Esophagus mucosa (tissue), 1 donor: ENCODE measurements at regions not wholly inside any gene's neighbourhood (a gene's known extent, or its start where the extent isn't known, plus 50 kb on each side); places are given as distances from the start of the nearest gene placed in this dataset.
"Not testable (repeated sequence)": the region's sequence is repeated elsewhere in the genome, so short reads cannot be mapped to it uniquely, and the experiment has no call there.

Experiments
- ATAC-seq: fragments of 200-7000 bp; cut with Tn5 transposase; one replicate; pipeline ENCODE4 v1.9.1; 2020
- donor health status: DM: yes; HTN: yes; CAD: no.

DNA sequence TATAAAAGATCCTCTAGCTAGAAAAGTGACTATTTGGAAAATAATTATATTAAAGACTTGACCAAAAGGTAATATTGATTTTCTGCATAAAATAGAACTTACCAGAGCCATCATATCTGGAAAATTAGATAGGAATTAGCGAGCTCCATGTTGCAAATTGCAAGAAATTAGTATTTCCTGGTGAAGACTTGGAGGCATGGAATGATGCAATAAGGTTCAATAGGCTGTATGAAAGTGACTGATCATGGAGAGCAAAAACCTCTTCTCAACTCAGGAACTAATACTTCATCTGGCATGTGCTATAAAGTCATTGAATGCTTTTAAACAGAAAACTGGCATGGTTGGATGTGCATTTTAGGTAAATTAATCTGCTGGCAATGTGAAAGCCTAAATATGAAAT lies 66.3 kb upstream of the UFM1 start:
- ATAC-seq = no peak

DNA sequence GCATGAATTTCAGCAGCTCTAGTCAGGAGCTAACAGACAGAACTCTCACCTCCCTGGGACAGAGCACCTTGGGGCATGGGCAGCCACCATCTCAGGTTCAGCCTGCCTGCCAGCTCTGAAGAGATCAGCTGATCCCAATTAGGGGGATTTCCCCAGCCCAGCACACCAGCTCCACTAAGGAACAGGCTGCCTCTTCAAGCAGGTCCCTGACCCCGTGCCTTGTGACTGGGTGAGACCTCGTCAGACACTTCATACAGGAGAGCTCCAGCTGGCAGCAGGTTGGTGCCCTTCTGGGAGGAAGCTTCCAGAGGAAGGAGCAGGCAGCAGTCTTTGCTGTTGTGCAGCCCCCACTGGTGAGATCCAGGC lies 84.5 kb upstream of the UFM1 start:
- no peak for ATAC-seq

DNA sequence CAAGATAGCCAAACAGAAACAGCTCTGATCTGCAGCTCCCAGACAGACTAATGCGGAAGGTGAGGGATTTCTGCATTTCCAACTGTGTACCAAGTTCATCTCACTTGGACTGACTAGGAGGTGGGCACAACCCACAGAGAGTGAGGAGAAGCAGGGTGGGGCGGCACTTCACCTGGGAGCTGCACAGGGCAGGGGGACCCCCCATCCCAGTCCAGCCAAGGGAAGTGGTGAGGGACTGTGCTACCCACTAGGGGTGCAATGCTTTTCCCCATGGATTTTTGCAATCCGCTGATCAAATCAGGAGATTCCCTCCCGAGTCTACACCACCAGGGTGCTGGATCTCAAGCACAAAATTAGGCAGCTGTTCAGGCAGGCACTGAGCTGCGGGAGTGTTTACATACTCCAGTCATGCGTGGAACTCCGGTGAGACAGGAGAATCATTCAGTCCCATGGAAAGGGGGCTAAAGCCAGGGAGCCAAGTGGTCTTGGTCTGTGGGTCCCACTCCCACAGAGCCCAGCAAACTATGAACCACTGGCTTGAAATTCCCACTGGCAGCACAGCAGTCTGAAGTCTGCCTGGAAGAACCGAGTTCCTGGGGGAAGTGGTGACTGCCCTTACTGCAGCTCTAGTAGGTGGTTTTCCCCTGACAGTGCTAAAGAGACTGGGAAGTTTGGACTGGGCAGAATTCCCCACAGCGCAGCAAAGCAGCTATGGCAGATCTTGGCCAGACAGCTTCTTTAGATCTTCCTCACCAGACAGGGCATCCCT lies 85.1 kb upstream of the UFM1 start:
- ATAC-seq = no peak

DNA sequence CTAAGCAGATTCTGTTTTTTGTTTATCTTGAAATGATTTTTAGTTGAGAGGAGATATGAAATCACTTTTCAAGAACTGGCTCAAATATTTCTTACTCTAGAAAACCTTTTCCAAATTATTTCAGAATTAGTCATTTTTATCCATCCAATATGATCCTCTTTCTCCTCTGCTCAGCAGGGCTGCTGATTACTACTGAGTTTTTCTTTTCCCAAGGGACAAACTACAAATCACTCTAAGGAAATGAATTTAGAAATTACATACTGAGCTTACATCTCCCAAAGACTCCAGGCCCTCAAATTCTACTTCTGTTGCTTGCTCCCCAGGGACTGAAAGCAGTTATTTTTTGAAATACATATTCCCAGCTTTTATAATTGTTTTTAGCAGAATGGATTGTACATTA lies 87.4 kb upstream of the UFM1 start:
- ATAC-seq = no peak

DNA sequence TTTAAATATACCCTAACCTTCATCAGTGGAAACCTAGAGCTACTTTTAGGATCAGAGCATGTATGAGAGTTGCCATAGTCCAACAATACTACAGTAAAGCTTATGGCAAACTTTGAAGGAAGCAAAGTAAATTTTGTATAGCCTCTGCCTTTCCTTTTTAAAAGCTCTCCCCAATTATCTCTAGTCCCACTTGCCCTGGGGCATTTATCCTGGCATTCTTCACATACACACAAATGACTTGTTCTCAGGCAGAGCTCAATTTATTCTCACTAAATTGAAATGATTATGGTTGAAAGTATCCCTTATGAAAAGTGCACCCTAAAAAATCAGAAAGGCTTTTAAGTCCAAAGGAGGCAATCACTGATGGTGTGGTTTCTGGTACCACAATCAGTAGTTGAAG lies 94.1 kb upstream of the UFM1 start:
- no peak for ATAC-seq

DNA sequence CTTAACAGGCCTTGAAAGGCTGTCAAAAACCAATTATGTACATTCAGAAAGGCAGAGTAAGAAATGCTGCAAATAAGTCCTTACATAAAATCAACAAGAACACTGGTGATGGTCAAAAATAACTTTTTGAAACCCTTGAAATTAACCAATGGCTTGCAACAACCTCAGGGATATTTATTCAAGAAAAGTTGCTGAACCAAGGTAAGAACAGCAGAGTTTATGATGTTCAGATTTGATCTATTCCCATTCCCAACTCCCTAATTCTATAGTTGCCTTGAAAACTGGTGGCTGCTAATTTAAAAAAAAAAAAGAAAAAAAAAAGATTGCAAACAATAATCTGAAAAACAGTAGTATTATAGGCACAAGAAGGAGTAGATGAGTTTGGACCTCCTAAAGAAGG lies 109.8 kb upstream of the UFM1 start:
- no peak for ATAC-seq

DNA sequence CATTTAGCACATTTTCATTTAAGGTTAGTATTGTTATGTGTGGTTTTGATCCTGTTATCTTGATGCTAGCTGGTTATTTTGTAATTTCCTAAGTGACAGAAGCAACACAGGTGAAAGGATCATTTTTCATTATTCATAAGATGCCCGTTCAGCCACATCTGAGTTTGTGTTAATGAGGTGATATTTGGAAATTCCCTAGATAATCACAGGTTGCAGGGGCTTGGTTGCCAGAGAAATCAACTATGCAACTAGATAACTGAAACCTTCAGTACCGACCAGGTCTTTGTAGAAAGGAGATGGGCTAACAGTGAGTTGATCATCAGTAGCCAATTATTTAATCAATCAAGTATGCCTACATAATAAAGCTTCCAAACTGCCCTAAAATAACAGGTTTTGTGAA lies 121.3 kb upstream of the UFM1 start:
- no peak for ATAC-seq

DNA sequence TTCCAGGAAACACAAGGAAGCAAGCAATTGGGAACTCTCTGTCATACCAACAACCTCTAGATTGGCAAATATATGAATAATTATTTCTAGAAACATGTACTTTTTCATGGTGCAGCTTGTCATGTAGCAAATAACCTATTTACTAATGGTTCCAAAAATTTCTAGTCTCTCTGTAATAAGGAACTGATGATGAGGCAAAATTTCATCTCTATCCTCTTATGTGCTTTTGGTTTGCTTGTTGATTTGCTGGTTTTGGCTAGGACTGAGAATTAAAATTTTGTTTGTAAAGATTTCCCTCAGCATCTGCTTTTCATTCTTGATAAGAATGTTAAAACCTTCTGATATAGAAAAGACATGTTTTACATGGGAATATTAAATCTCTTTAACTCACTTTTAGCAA lies 123.2 kb upstream of the UFM1 start:
- ATAC-seq = no peak

DNA sequence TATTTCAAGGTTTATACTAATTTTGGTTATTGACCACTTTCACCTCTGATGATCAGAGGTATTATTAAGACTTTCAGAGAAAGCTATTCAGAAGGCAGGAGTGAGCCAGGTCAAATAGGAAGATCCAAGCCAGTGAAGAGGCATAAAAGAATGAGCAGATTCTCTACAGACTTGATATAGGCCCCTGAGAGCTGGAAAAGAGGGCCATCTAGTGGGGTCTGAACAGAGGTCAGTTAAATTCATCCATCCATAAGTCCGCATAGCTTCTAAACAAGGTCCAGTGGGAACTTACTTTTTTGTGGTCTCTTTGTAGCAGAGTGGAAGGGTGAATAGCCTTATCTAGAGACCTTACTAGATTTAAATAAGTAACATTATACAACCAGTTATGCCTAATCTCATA lies 126.6 kb upstream of the UFM1 start:
- no peak for ATAC-seq

DNA sequence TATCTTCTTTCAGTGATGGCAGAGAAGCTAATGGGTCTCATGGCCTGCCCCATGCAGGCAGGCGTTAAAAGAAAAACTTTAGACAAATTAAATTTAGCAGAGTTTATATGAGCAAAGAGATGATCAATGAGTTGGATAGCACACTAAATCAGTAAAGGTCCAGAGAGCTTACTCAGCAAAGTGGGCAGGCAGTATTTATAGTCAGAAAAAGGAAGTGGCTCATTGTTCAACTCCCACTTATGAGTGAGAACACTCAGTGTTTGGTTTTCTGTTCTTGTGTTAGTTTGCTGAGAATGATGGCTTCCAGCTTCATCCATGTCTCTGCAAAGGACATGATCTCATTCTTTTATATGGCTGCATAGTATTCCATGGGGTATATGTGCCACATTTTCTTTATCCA lies 128.5 kb upstream of the UFM1 start:
- not testable (repeated sequence) for ATAC-seq

DNA sequence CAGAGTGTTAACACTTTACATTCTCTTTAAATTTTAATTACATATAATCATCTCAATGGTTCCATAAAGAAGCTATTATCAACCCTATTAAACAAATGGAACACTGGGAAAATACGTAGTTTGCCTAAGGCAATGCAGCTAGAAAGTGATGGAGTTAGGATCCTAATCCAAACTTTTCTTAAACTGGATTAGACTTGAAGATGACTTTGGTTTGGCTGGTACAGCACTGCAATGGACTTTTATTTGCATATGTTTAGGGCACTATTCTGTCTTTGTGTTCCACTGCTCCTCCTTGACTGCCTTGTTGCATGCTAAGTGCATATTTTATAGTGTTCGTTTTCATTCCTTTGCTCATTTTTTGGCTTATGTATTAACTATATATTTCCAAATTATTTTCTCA lies 133.5 kb upstream of the UFM1 start:
- no peak for ATAC-seq

DNA sequence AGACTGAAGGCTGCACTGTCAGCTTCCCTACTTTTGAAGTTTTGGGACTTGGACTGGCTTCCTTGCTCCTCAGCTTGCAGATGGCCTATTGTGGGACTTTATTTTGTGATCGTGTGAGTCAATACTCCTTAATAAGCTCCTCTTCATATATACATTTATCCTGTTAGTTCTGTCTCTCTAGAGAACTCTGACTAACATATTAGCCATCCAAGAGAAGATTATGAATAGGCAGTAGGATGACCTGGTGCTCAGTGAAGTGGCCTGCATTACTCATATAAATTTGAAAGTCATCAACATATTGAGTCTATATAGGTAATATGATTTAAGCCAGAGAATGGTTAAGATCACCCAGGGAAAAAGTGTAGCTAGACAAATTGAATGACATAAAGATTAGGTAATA lies 136.3 kb upstream of the UFM1 start:
- peak; percentile 72 for ATAC-seq

DNA sequence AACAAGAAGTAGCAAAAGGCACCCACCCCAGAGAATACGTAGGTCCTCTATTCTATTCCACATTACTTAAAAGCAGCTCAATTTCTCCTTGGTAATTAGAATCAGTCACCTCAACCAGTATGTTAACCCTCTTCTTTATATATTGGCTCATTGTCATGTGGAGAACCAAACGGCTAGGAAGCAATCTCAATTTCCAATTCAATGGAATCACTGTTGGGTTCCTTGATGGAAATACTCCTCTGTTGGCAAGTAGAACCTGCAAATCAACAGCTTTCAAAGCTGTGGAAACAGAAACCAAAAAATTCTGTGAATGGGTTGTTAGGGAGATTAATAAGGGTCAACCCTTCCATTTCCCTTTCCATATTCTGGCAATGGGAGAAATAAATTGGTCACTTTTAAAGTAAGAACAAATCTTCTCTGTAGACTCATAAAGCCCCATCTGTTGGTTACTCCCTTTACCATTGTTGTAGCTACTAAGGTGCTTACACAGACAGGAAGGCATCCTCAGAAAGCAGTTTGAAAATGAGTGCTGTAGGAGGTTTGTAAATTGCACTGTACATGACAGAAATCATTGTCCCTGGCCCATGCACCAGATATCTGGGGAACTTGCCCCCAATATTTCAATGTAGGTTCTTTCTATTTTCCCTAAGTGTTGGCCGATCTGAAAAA lies 138.6 kb upstream of the UFM1 start:
- no peak for ATAC-seq

DNA sequence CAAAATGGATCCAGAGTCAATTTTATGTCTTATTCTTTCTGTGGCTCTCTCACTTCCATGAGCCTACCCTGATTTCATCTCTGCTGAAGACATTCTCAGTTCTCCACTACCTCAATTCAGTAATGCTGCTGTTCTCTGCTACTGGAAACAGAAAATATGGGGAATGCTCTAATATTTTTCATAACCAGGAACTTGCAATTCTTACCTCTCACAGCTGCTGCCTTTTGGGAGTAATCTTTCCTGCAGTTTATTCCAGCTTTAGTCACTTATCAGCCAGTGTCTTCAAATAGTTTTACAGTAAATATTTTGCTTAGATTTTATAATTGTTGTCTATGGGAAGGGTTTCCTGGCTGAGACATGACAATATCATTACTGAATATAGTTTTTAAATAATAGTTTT lies 145.1 kb upstream of the UFM1 start:
- no peak for ATAC-seq

DNA sequence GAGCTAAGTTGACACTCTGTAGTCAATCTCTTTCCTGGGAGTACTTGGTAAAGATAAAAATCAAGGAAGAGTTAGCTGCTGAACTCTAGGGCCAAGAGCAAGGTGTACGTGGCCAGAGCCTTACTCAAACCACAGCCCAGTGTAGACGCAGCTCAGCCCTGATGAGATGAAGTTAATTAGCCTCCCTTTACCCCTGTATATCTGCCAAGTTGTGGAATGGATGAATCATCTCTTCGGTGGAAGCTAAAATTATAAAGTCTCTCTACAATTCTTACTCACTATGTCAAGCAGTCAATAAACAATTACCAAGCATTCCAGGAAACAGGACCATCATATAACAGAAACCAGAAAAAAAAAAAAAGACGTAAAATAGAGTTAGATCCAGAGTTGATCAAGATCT lies 146.9 kb upstream of the UFM1 start:
- no peak for ATAC-seq

DNA sequence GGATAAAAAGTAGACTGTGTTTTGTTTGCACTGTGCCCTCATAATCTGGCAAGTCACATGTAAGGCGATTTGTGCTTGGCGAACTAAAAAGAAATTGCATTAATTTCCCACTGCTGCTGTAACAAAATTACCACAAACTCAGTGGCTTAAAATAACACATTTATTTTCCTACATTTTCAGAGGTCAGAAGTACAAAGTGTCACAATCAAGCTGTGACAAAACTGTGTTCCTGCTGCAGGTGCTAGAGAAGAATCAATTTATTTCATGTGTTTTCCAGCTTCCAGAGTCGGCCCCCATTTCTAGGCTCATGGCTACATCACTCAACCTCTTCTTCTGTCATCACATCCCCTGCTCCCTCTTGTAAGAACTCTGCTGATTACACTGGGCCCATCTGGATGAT lies 158.6 kb upstream of the UFM1 start:
- ATAC-seq = no peak

DNA sequence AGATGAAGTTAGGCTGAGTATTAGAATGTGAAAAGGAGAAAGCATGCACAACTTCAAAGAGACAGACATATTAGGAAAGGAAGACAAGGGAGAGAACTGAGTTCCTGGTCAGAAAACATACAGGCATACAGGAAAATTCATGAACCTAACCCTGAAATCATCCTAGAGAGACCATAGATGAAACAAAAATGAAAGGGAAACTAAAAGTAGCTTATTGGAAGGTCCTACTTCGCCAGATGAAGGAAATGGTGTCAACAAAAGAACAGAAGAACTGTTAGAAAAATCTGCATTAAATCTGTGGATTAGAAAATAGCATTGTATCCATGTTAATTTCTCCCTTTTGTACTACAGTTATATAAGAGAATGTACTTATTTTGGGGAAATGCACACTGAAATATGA lies 169.0 kb upstream of the UFM1 start:
- ATAC-seq = no peak

DNA sequence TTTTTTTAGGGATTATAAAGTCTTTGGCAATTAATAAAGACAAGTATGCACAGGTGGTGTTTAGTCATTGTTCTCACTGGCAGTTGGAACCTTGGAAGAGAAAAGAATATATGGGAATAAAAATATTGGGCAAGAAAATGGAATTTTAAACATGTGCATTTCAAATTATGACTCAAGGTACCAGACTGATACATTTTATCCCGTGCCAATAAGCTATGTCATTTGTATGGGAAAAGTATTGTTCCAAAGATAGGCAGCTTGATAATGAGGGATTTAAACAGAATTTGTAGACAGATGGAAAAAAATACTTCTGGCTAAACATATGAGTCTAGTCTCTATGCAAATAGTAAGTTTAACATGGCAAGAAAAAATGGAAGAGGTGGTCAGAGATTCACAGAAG lies 169.5 kb upstream of the UFM1 start:
- no peak for ATAC-seq

DNA sequence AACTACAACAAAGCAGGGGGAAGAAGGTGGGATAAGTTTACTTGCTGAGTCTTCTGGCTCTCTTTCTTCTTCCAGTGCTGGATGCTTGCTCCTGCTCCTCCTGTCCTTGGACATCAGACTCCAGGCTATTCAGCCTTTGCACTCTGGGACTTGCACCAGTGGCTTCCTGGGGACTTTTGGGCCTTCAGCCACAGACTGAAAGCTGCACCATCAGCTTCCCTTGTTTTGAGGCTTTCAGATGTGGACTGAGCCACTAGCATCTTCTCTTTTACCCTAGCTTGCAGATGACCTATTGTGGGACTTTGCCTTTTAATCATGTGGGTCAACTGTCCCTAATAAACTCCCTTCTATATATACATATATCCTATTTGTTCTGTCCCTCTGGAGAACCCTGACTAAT lies 173.0 kb upstream of the UFM1 start:
- no peak for ATAC-seq

DNA sequence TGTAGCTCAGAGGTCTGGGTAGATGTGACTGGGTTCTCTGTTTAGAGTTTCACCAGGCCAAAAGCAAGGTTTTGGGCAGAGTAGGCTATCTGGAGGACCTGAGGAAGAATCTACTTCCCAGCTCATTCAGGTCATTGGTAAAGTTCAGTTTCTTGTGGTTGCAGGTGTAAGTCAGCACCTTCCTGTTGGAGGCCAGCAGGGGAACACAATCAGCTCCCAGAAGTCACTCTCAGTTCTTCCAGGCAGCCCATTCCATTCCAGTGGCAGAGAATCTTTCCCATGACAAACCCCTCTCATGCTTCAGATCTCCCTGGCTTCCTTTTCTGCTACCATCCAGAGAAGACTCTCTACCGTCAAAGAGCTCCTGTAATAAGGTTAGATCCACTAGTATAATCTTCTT lies 176.2 kb upstream of the UFM1 start:
- no peak for ATAC-seq

DNA sequence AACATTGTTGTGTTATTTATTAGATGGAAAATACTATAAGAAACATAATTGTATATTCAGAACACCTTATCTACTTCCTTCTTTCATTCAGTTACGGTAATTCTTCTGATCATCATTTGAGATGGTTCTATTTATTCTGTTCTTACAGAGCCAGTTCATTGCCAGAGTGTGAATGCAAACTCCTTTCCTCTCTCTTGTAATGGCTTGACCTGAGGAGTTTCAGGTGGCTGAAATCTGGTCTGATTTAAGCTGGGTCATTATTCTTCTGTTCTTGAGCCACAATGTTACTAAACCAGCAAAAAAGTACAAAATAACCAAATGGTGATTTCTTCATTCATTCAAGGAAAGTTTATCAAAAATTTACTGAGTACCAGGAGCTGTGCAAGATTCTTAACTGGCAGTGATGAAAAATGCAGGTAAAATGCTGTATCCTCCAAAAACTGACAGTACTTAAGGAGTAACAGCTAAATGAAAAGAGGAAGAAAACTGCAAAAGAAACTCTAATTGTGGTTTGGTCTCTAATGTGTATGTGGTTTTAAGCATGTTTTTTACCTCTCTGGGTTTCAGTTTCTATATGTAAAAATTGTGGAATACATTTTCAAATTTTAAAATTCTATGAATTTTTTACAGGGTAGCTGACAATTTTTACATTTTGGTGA lies 182.4 kb upstream of the UFM1 start:
- ATAC-seq = no peak

DNA sequence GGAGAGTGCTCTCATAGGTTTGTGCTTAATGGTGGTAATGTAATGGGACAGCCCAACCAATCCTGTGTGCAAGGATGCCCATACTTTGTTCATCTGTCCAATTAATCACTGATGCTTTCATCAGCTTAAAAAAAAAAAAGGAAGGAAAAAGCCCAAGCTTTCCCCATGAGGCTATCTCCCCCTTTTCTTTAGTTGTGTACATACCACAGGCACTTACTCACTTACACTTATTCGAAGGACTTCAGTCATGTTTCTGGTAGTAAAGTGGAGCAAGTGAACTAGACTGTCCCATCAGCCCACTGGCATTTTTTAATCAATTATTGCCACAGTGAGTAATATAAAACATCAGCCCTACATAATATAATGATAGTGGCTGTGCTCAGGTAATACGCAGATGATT lies 183.5 kb upstream of the UFM1 start:
- ATAC-seq = no peak

DNA sequence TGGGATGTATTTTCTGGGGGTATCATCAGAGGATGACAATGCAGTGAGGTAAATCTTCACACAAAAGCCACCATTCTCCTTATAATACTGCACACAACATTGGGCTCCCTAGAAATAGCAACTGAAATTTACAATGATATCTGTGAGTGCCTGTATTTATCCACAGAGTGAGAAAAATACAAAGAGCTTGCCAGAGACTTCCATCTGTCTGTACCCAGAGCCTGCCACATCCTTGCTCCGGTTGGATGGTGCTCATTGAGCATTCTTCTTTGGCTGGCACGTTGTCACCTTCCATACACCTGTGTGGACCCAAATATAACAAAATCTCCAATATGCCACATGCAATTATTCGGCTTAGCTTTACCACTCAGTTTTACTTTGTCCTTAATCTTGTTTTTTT lies 189.5 kb upstream of the UFM1 start:
- ATAC-seq = no peak

DNA sequence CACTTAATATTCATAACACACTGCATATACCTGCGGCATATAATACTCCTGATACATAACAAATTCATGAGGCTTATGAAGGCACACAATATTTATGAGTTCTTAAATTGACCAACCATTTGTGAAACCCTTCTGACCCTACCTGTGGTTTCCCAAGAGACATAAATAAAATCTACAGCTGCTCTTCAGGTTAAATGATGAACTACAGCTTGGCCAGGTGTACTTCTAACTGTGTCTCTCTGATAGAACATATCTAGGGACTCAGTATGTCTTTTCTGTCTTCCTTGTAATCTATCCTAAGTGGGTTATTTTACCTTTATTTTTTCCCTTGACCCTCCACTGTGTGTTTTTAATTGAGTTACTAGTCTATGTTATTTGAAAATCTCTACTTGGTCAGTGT lies 189.9 kb upstream of the UFM1 start:
- no peak for ATAC-seq
